Fibroblast of skin of back (primary cell): ENCODE measurements at regions not wholly inside any gene's neighbourhood (a gene's known extent, or its start where the extent isn't known, plus 50 kb on each side); places are given as distances from the start of the nearest gene placed in this dataset.

Experiments used
- DNase-seq: peaks from one replicate; pipeline ENCODE4 v3.0.0-alpha.2; 2013

GRCh38 chr7:46975493-46975892 is 606.4 kb downstream of the TNS3 start:
- DNase-seq: no peak

DNA sequence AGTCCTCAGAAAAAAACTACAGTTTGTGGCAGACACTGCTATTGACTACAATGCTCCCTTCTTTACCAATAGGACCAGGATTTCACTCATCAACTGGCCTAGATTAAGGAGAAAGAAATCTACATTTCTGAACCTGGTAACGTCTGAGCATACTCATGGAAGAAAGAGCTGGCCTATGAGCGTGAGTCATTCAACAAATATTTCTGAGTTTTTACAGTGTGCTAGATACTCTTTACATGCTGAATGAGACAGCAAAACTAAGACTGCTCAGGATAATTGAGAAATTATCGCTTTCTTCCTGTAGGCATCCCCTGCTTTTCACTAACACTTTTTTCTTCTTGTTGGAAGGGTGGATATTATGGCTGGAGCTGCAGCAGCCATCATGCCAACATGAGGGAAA is 609.7 kb downstream of the TNS3 start:
- DNase-seq: peak; percentile 88

- DNase-seq: no peak
Observed at GRCh38 chr7:46970476-46970875, 611.4 kb downstream of the TNS3 start.

GRCh38 chr7:46970131-46970430 is 611.8 kb downstream of the TNS3 start:
- DNase-seq: no peak

- peak; percentile 26 for DNase-seq
Observed at GRCh38 chr7:46969303-46970130, 612.4 kb downstream of the TNS3 start.

- DNase-seq: no peak
Observed at GRCh38 chr7:46968003-46968402, 613.9 kb downstream of the TNS3 start.

GRCh38 chr7:46963719-46964118 is 618.2 kb downstream of the TNS3 start:
- DNase-seq: no peak

GRCh38 chr7:46960970-46961369 is 620.9 kb downstream of the TNS3 start:
- no peak for DNase-seq

DNA sequence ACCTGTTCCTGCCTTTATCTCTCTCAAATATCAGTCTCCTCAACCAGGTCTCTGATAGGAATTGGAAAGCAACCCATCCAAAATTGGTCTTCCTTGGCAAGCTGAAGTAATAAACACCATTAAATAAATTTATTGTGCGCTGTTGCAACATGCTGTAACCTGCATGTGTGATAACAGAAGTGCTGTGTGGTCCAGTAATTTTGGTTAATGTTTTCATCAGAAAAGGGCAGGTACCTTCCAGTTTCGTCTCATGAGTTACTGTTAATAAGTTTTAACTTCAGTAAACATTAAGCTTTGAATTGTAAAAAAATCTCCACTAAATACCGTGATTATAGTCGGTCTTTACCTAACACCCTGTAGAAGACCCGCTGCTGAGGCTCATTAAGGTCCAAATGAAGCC is 624.7 kb downstream of the TNS3 start:
- no peak for DNase-seq

- DNase-seq: no peak
Observed at GRCh38 chr7:46955531-46955930, 626.4 kb downstream of the TNS3 start.

DNA sequence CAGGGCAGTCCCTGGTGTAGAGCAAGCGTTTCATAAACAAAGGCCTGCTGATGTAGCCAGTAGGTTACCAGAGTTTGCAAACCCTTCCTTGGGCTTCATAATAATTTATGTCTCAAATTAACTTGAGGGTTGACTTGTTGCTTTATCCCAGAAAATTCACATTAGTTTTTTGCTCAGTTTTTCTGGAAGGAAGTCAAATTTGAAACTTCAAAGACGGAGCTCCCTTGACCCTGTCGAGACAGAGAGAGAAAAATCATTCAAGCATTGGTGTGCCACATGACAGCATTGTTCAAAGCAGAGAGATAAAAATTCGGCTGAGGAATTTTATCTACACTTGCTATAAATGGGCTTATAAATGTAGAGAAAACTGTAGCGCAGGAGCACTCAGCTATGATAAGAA is 627.7 kb downstream of the TNS3 start:
- DNase-seq: no peak

DNA sequence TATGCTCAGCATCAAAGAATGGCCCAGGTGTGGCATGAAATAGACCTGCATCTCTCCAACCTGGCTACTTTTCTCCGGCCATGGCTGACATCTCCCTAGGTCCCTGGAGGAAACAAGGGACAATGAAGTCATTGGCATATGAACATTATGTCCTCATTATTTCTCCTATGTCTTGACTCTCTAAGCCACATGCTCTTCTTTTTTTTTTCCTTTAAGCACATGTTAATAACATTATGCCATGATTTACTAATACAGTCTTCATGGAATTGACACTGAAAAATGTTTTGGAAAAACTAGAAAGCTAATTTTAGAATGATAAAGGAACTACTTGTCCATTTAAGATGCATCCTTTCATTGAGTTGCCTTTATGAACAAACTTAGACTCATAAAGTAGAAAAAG is 628.9 kb downstream of the TNS3 start:
- no peak for DNase-seq

DNA sequence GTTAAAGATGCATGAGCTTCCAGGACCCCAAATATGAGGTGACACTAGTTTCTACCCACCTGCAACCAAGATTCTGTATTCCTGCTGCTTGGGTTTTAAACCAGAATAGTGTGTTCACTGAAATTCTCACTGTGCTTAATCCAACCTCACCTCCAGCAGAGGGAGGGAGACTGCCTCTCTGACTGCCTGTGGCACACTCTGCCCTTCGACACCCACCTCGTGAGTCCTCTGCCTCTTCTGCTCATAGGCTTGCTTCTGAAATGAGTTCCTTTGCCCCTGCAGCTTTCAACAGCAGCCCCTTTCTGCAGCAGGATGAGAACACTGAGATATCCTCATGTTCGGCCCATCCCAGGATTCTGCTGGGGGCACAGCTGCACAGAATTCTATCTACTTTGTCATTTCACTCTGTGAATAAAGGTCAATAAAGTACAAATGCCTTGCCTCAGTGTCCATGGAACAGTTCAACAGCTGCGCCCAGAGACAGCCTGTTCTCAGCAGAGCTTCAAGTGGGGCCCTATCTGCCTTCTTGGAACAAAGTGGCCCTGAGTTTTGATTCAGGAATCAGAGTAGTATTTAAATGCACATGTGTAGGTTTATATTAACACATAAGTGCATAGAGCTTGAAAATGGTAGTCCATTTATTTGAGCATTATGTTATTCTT is 632.5 kb downstream of the TNS3 start:
- no peak for DNase-seq

GRCh38 chr7:46948716-46949115 is 633.2 kb downstream of the TNS3 start:
- DNase-seq: no peak

DNA sequence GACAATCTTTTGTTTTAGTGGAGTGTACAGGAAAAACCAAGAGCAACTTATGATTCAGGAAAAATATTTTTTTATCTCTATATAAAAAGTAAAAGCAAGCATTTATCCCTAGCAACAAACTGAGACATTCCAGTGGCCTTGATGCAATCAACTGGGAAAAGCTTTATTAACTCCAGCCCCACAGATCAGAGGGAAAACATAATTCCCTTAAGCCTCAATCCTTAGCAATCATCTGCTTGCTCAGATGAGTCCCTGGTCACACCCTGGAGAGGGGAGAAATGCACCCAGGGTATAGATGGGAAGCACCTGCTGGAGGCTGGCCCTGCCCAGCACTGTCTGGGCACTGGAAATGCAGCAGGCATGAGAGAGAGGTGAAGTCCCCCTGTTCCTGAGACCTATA is 636.6 kb downstream of the TNS3 start:
- peak; percentile 37 for DNase-seq

GRCh38 chr7:46943996-46944395 is 637.9 kb downstream of the TNS3 start:
- DNase-seq: no peak

DNA sequence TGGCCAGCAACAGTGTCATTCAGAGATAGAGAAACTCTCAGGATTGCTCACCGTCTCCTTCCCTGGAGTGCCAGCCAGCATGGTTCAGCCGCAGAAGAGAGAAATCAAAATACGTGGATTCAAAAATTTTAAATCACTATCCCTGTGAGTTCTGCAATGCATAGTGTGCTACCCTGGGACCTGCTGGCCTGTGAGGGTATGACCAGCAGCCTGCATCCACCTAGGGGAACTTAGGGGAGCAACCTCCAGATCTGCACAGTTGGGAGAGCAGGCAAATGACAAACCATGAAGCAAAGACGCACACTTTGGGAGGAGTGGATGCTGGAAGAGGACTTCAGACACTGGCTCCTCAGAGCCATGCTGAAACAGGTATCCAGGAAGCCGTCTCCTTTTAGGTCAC is 639.3 kb downstream of the TNS3 start:
- no peak for DNase-seq

DNA sequence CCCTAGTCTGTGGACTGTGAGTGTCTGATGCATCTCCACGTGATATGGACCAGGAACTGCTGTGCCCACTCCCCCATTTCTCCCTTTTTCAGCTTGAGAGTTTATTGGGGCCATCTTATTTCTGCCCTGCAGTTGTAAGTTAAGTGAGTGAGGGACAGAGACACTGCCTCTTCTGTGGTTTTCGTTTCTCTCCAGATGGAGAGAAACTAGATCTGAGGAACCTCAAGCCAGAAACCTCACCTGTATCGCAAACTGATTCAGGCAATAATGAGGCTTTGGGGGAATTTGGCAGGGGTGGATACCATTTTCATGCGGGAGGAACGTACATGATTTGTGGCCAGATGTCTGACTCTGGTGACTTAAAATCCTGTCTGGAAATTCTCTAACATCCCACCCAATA is 641.7 kb downstream of the TNS3 start:
- DNase-seq: no peak

- DNase-seq: no peak
Observed at GRCh38 chr7:46939558-46939957, 642.4 kb downstream of the TNS3 start.

DNA sequence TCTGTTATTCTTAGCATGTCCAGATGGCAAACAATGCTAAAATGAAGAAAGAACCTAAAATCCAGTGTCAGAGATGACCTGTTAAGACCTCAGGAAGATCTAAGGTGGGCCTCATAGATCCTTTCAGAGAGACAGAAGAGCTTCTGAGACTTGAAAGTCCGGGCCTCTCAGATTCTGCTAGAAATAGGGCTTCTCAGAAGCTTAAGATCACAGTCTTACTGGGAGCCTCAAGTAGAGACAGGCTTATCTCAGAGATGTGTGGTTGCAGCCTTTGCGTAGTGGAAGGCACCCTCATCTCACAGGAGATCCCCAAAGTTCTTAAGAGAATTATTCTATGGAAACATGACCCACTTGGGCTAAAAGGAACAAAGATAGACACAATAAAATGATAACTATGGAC is 642.8 kb downstream of the TNS3 start:
- DNase-seq: no peak

GRCh38 chr7:46937826-46938225 is 644.1 kb downstream of the TNS3 start:
- no peak for DNase-seq

- peak; percentile 18 for DNase-seq
Observed at GRCh38 chr7:46934198-46934825, 647.6 kb downstream of the TNS3 start.

DNA sequence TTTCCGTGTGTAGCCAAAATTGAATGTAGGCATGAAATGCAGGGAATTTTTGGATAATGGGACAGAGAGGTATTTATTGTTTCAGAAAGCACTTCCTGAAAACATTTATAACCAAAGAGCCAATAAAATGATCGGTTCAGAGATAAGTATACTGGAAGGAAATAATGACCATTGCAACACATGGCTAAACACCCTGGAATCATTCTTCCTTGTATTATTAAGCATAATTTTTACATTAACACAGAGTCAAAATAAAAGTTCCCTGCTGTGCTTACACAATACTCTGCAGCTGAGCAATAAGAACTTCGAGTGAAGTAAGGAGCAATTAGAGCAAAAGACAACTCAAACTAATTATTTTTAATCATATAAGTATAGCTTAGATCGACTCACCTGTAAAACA is 648.3 kb downstream of the TNS3 start:
- DNase-seq: peak; percentile 6
